Naive thymus-derived CD4-positive, alpha-beta T cell (primary cell): ENCODE measurements at regions not wholly inside any gene's neighbourhood (a gene's known extent, or its start where the extent isn't known, plus 50 kb on each side); places are given as distances from the start of the nearest gene placed in this dataset.

Experiments
- ATAC-seq: fragments of 150-1000 bp; cut with Tn5 transposase; 2 replicates; pipeline ENCODE4 v1.10.0; 2021; ENCODE audit warnings: mild to moderate bottlenecking, moderate library complexity
- CTCF ChIA-PET: fragments of 350-600 bp; sonication (Branson Sonifier 250); formaldehyde crosslinking; loops from one replicate; lab custom pipeline; 2021; ENCODE audit warnings: antibody characterized with exemption; lab: Charles Lee
- POLR2A ChIA-PET: fragments of 350-600 bp; sonication (Branson Sonifier 250); formaldehyde crosslinking; loops from one replicate; lab custom pipeline; 2021; ENCODE audit warnings: antibody characterized with exemption, inconsistent platforms; lab: Charles Lee
- DNase-seq, 9 donors: peaks; one replicate each; pipeline versions ENCODE4 v3.0.0 to v3.0.0-alpha.2; 2020 to 2022; ENCODE audit warnings: mixed read lengths in 1 of 9
- H3K27ac ChIP-seq: one replicate; pipeline ENCODE4 v1.7.0; 2013; ENCODE audit warnings: mild to moderate bottlenecking, low read depth, low read length, moderate library complexity
- H3K27me3 ChIP-seq, 2 donors: one replicate each; pipeline ENCODE4 v1.7.0; 2013; ENCODE audit warnings: low read length in 2 of 2, mild to moderate bottlenecking in 2 of 2, moderate library complexity in 2 of 2; ENCODE audit not compliant: control insufficient read depth in 2 of 2, insufficient read depth in 2 of 2
- H3K36me3 ChIP-seq, 3 experiments: 1 replicate in 2 of 3; 2 replicates in 1 of 3; pipeline ENCODE4 v1.7.0; 2013; ENCODE audit warnings: low read length in 3 of 3, mild to moderate bottlenecking in 3 of 3, moderate library complexity in 1 of 3; ENCODE audit not compliant: insufficient read depth in 3 of 3, control insufficient read depth in 2 of 3
- H3K4me1 ChIP-seq, 2 donors: one replicate each; pipeline ENCODE4 v1.7.0; 2013; ENCODE audit warnings: low read length in 2 of 2, mild to moderate bottlenecking in 2 of 2, moderate library complexity in 1 of 2; ENCODE audit not compliant: control insufficient read depth in 2 of 2, insufficient read depth in 2 of 2
- H3K4me3 ChIP-seq: 2 replicates; pipeline ENCODE4 v1.7.0; 2013; ENCODE audit warnings: mild to moderate bottlenecking, low read length
- H3K9me3 ChIP-seq, 3 experiments: 1 replicate in 2 of 3; 2 replicates in 1 of 3; pipeline ENCODE4 v1.7.0; 2013; ENCODE audit warnings: low read length in 3 of 3; ENCODE audit not compliant: control insufficient read depth in 2 of 3
- H3K27ac Mint-ChIP-seq, 9 donors: one replicate each; pipeline ENCODE4 v1.8.0; 2020 to 2022; ENCODE audit warnings: mixed read lengths in 9 of 9, mild to moderate bottlenecking in 8 of 9, moderate library complexity in 5 of 9, inconsistent platforms in 2 of 9
- H3K27me3 Mint-ChIP-seq, 5 donors: one replicate each; pipeline ENCODE4 v1.8.0; 2021 to 2022; ENCODE audit warnings: mixed read lengths in 5 of 5, mild to moderate bottlenecking in 1 of 5
- H3K36me3 Mint-ChIP-seq, 5 donors: one replicate each; pipeline ENCODE4 v1.8.0; 2020 to 2022; ENCODE audit warnings: mixed read lengths in 5 of 5, mild to moderate bottlenecking in 3 of 5, inconsistent platforms in 1 of 5
- H3K4me1 Mint-ChIP-seq, 7 donors: one replicate each; pipeline ENCODE4 v1.8.0; 2020 to 2022; ENCODE audit warnings: mixed read lengths in 7 of 7, mild to moderate bottlenecking in 3 of 7, inconsistent platforms in 1 of 7
- H3K4me3 Mint-ChIP-seq, 10 donors: one replicate each; pipeline ENCODE4 v1.8.0; 2020 to 2022; ENCODE audit warnings: mild to moderate bottlenecking in 10 of 10, mixed read lengths in 10 of 10, moderate library complexity in 6 of 10, inconsistent platforms in 2 of 10
- H3K9me3 Mint-ChIP-seq, 11 donors: one replicate each; pipeline ENCODE4 v1.8.0; 2020 to 2022; ENCODE audit warnings: mixed read lengths in 11 of 11, mild to moderate bottlenecking in 4 of 11, inconsistent platforms in 1 of 11, moderate library complexity in 1 of 11
- intact Hi-C, 2 donors: fragments of 100-400 bp; cut with micrococcal nuclease; formaldehyde crosslinking; loops; one replicate each; pipeline ENCODE4 v1.15.1; 2023

DNA sequence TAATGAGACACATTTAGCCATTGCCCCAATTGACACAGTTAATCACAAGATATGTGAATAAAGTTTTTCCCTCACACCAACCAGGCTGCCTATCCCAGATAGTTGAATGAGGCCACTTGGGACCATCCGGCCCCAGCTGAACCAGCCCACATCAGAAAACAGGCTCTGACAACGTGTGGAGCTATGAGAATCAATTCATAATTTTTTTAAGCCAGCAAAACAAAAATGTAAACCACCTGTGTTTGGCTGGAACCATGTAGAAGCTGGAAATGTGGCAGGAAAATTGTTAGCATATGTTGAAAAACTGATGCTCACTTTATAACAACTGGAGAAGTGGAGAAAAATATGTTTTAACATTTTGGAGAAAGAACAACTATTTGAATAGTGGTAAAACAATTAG, 1161.3 kb downstream of the SLITRK1 start:
- no peak for DNase-seq
- Mint-ChIP-seq H3K27me3 (no peaks in the 10 kb centered on the region), H3K4me1 (no peaks in the 10 kb centered on the region), H3K4me3 (no peak overlapping the region), H3K36me3 (no peaks in the 10 kb centered on the region), H3K27ac (no peak overlapping the region), H3K9me3 (peaks cover 0 to 13% (median 0%) of the 10 kb centered on the region in 11 donors)
- no peaks in the 10 kb centered on the region for H3K27me3 ChIP-seq
- H3K9me3 ChIP-seq = no peaks in the 10 kb centered on the region
- ATAC-seq = no peak
- H3K36me3 ChIP-seq = no peaks in the 10 kb centered on the region
- no peaks in the 10 kb centered on the region for H3K4me1 ChIP-seq
- ChIA-PET CTCF (no interaction called here), POLR2A (interaction anchor here (1.0 kb wide), 1 partner anchor 13 kb away, joined by 3 read pairs; no protein-coding TSS in a partner anchor)
- no peak overlapping the region for H3K4me3 ChIP-seq
- no peak overlapping the region for H3K27ac ChIP-seq
- intact Hi-C loops = no loop called here

DNA sequence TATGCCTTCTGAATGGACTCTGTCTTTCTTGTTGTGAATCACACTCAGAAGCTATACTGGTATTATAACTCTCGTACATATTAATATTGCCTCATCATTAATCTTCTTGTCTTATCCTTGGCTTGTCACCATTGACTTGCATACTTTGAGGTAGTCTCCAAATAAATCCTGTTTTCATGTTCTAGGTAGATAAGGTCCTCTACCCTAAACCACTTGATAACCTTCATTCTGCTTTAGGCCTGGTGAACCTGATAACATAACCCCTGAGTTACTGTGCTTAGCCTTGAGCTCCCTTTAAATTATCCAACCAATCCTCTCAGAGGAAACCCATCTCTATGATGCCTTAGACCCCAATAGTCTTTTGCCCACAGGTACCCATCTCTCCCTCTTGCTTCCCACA, 1162.3 kb downstream of the SLITRK1 start:
- H3K36me3 ChIP-seq = no peaks in the 10 kb centered on the region
- Mint-ChIP-seq H3K4me3 (no peak overlapping the region), H3K27ac (no peak overlapping the region), H3K27me3 (no peaks in the 10 kb centered on the region), H3K36me3 (no peaks in the 10 kb centered on the region), H3K9me3 (peaks cover 0 to 17% (median 0%) of the 10 kb centered on the region in 11 donors), H3K4me1 (no peaks in the 10 kb centered on the region)
- no peak overlapping the region for H3K4me3 ChIP-seq
- no peak for ATAC-seq
- H3K27me3 ChIP-seq = no peaks in the 10 kb centered on the region
- DNase-seq = no peak
- ChIA-PET CTCF (no interaction called here), POLR2A (interaction anchor here (1.0 kb wide), 1 partner anchor 12 kb away, joined by 3 read pairs; no protein-coding TSS in a partner anchor)
- intact Hi-C loops = no loop called here
- no peak overlapping the region for H3K27ac ChIP-seq
- no peaks in the 10 kb centered on the region for H3K9me3 ChIP-seq
- H3K4me1 ChIP-seq = no peaks in the 10 kb centered on the region

DNA sequence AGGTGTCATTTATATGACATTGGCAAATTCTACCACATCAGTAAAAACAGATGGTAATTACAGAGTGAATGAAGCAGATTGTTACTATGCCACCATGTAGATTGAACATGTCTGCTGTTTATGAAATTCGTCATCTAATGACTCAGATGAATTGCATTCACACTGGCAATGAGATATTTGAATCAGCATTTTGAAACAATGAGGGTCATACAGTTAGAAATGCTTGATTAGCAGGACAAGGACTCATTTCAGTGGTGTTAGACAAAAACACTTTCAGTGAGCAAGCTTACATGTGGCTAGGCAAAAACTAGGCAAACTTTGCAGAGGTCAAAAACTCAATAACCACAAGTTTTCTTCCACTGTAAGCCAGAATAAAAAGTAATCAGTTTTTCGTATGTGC, 1165.0 kb downstream of the SLITRK1 start:
- Mint-ChIP-seq H3K27me3 (no peaks in the 10 kb centered on the region), H3K36me3 (no peaks in the 10 kb centered on the region), H3K27ac (no peak overlapping the region), H3K4me1 (no peaks in the 10 kb centered on the region), H3K9me3 (peaks cover 0 to 21% (median 0%) of the 10 kb centered on the region in 11 donors), H3K4me3 (no peak overlapping the region)
- H3K27me3 ChIP-seq = no peaks in the 10 kb centered on the region
- H3K9me3 ChIP-seq = no peaks in the 10 kb centered on the region
- H3K4me3 ChIP-seq = no peak overlapping the region
- ATAC-seq = no peak
- H3K27ac ChIP-seq = no peak overlapping the region
- DNase-seq = no peak
- CTCF ChIA-PET = no interaction called here
- H3K36me3 ChIP-seq = no peaks in the 10 kb centered on the region
- intact Hi-C loops = no loop called here
- H3K4me1 ChIP-seq = no peaks in the 10 kb centered on the region
- POLR2A ChIA-PET = no interaction called here

DNA sequence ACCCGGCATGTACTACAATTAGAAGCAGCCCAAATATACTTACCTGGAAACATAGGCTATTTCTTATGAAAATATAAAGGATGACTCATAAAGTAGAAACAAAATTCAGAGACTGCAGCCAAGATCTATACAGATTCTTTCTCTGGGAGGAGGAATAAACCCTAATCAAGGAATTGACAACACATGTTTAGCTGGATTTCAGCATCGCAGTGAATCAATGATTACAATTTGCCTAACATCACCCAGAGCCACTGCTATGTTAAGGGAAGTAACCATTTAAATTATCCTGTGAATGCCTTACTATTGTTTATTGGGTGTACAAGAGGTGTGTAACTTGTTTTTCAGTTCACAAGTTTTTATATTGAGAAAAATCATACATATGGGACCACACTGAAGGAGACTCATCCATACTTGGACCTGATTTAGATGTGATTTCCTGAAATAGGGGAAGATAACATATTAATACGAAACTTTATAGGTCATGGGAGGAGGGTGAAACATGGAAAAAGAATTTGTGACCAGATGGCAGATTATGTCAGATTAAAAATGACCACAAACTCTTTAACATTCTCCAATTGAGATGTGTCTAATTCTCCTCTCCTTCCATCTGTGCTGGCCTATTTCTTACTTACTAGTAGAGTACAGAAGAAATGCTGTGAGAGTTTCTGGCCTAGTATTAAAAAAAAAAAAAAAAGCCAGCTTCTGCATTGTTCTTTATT, 1168.4 kb downstream of the SLITRK1 start:
- peaks cover 0 to 14% (median 0%) of the 10 kb centered on the region in 11 donors for H3K9me3 Mint-ChIP-seq
- ATAC-seq (no peak), DNase-seq (no peak)
- Histone ChIP-seq H3K9me3 (no peaks in the 10 kb centered on the region), H3K4me1 (no peaks in the 10 kb centered on the region), H3K27me3 (no peaks in the 10 kb centered on the region), H3K4me3 (no peak overlapping the region), H3K36me3 (no peaks in the 10 kb centered on the region), H3K27ac (no peak overlapping the region)
- no peak overlapping the region for H3K27ac Mint-ChIP-seq
- H3K27me3 Mint-ChIP-seq = no peaks in the 10 kb centered on the region
- ChIA-PET CTCF (no interaction called here), POLR2A (no interaction called here)
- H3K36me3 Mint-ChIP-seq = no peaks in the 10 kb centered on the region
- no peaks in the 10 kb centered on the region for H3K4me1 Mint-ChIP-seq
- intact Hi-C loops = no loop called here
- H3K4me3 Mint-ChIP-seq = no peak overlapping the region

DNA sequence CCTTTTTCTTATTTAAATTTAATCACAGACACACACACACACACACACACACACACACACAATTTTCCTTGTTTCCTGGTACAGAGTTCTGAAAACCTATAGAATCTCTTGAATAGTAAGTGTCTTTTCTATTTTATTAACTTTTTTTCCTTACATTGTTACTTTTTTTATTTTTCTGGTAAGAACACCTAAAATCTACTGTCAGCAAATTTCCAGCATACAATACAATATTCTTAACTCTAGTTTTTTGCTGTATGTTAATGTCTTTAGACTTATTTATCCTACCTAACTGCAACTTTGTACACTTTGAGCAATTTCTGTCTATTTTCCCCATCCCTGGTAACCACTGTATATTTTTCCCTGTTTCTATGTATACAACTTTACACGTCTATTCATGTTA, 1179.8 kb downstream of the SLITRK1 start:
- DNase-seq = no peak
- H3K4me1 Mint-ChIP-seq = no peaks in the 10 kb centered on the region
- no peaks in the 10 kb centered on the region for H3K36me3 Mint-ChIP-seq
- CTCF ChIA-PET = no interaction called here
- Histone ChIP-seq H3K27me3 (no peaks in the 10 kb centered on the region), H3K27ac (no peak overlapping the region), H3K36me3 (no peaks in the 10 kb centered on the region), H3K4me3 (no peak overlapping the region), H3K4me1 (no peaks in the 10 kb centered on the region), H3K9me3 (no peaks in the 10 kb centered on the region)
- no peak overlapping the region for H3K27ac Mint-ChIP-seq
- H3K9me3 Mint-ChIP-seq = peaks cover 0 to 8% (median 4%) of the 10 kb centered on the region in 11 donors
- H3K27me3 Mint-ChIP-seq = peaks cover 0 to 3% (median 0%) of the 10 kb centered on the region in 5 donors
- no peak overlapping the region for H3K4me3 Mint-ChIP-seq
- POLR2A ChIA-PET = no interaction called here
- ATAC-seq = no peak
- intact Hi-C loops = no loop called here

DNA sequence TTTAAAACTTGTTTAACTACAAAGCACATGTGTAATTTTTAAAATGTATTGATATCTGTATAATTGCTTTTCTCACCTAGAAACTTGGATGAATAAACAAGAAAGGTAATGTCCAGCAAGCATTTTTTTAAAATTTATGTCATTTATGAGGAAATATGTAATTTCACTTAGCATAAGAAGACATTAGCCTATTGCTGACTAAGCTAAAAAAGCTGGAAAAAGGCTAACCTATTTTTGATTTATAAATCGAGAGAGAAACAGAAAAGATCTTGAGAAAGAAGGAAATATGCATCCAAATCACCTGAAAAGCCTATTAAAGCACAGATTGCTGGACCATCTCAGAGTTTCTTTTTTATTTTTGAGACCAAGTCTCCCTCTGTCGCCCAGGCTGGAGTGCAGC, 1181.3 kb downstream of the SLITRK1 start:
- Mint-ChIP-seq H3K4me3 (no peak overlapping the region), H3K27ac (no peak overlapping the region), H3K36me3 (no peaks in the 10 kb centered on the region), H3K9me3 (peaks cover 0 to 6% (median 0%) of the 10 kb centered on the region in 11 donors), H3K4me1 (no peaks in the 10 kb centered on the region), H3K27me3 (peaks cover 0 to 3% (median 0%) of the 10 kb centered on the region in 5 donors)
- H3K4me3 ChIP-seq = no peak overlapping the region
- ChIA-PET POLR2A (no interaction called here), CTCF (no interaction called here)
- no peaks in the 10 kb centered on the region for H3K9me3 ChIP-seq
- DNase-seq = no peak
- ATAC-seq = no peak
- H3K27ac ChIP-seq = no peak overlapping the region
- intact Hi-C loops = no loop called here
- no peaks in the 10 kb centered on the region for H3K27me3 ChIP-seq
- no peaks in the 10 kb centered on the region for H3K36me3 ChIP-seq
- no peaks in the 10 kb centered on the region for H3K4me1 ChIP-seq

DNA sequence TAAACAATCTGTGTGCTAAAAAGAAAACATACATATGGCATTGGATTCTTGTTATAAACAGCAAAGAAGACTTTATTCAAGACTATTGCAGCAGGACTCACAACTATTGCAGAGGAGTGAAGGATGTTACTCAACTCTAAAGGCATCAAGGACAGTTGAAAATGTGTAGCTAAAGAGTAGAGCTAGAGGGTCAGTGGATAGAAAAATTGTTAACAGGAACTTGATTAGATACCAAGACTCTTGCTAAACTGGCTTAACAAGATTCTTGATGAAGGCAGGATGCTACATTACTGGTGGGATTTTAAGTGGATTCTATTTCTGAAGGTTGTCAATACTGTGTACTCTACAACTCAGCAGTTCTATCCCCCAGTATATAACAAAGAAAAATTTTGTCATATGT, 1183.3 kb downstream of the SLITRK1 start:
- Mint-ChIP-seq H3K36me3 (no peaks in the 10 kb centered on the region), H3K9me3 (peaks cover 0 to 6% (median 0%) of the 10 kb centered on the region in 11 donors), H3K27ac (no peak overlapping the region), H3K4me3 (no peak overlapping the region), H3K4me1 (no peaks in the 10 kb centered on the region), H3K27me3 (no peaks in the 10 kb centered on the region)
- no peaks in the 10 kb centered on the region for H3K36me3 ChIP-seq
- ATAC-seq = no peak
- CTCF ChIA-PET = no interaction called here
- H3K4me1 ChIP-seq = no peaks in the 10 kb centered on the region
- no peaks in the 10 kb centered on the region for H3K9me3 ChIP-seq
- H3K27me3 ChIP-seq = no peaks in the 10 kb centered on the region
- POLR2A ChIA-PET = no interaction called here
- no peak overlapping the region for H3K4me3 ChIP-seq
- H3K27ac ChIP-seq = no peak overlapping the region
- no peak for DNase-seq
- intact Hi-C loops = no loop called here
